ENCODE measurements at regions not wholly inside any gene's neighbourhood (a gene's known extent, or its start where the extent isn't known, plus 50 kb on each side); places are given as distances from the start of the nearest gene placed in this dataset.

- H3K4me1 ChIP-seq (ENCODE audit: insufficient read depth, low read length) = no peaks in the 10 kb centered on the region
- intact Hi-C loops (cut with DNase I, micrococcal nuclease) = no loop called here
- TF ChIP-seq CTCF (IDR thresholded peaks at IDR 0.05) = no peak
- H3K36me3 ChIP-seq (ENCODE audit: insufficient read depth, low read length) = no peaks in the 10 kb centered on the region
- ChIA-PET CTCF (no interaction called here), POLR2A (no interaction called here)
- DNase-seq (no peak), ATAC-seq (ENCODE audit: poor library complexity) (no peak)
- no peaks in the 10 kb centered on the region for H3K4me1 Mint-ChIP-seq (ENCODE audit: low read depth)
- peaks cover 11% of the 10 kb centered on the region for H3K9me3 Mint-ChIP-seq
- H3K4me3 Mint-ChIP-seq = no peak overlapping the region
- no peaks in the 10 kb centered on the region for H3K27me3 Mint-ChIP-seq
- no peak overlapping the region for H3K4me3 ChIP-seq (ENCODE audit: low read length)
- no peak overlapping the region for H3K27ac Mint-ChIP-seq
- H3K27me3 ChIP-seq (ENCODE audit: control insufficient read depth in 1 of 2, insufficient read depth in 2 of 2, low read length in 2 of 2) = no peaks in the 10 kb centered on the region
- H3K36me3 Mint-ChIP-seq (ENCODE audit: low read depth) = no peaks in the 10 kb centered on the region
- no peak overlapping the region for H3K27ac ChIP-seq (ENCODE audit: low read depth in 1 of 2, low read length in 2 of 2)
- peaks cover 0 to 3% of the 10 kb centered on the region in 2 experiments for H3K9me3 ChIP-seq (ENCODE audit: control insufficient read depth in 1 of 2, insufficient read depth in 1 of 2, low read length in 2 of 2)
Observed at GRCh38 chr4:104117776-104118175, 376.9 kb downstream of the CXXC4 start.

- ChIA-PET POLR2A (no interaction called here), CTCF (no interaction called here)
- no peaks in the 10 kb centered on the region for H3K36me3 ChIP-seq (ENCODE audit: insufficient read depth, low read length)
- no peak overlapping the region for H3K4me3 ChIP-seq (ENCODE audit: low read length)
- H3K4me1 ChIP-seq (ENCODE audit: insufficient read depth, low read length) = no peaks in the 10 kb centered on the region
- H3K4me3 Mint-ChIP-seq = no peak overlapping the region
- no peaks in the 10 kb centered on the region for H3K36me3 Mint-ChIP-seq (ENCODE audit: low read depth)
- H3K9me3 ChIP-seq (ENCODE audit: control insufficient read depth in 1 of 2, insufficient read depth in 1 of 2, low read length in 2 of 2) = peaks cover 0 to 3% of the 10 kb centered on the region in 2 experiments
- ATAC-seq (ENCODE audit: poor library complexity) (no peak), DNase-seq (no peak)
- H3K27me3 Mint-ChIP-seq = no peaks in the 10 kb centered on the region
- H3K27me3 ChIP-seq (ENCODE audit: control insufficient read depth in 1 of 2, insufficient read depth in 2 of 2, low read length in 2 of 2) = no peaks in the 10 kb centered on the region
- no peak overlapping the region for H3K27ac Mint-ChIP-seq
- H3K27ac ChIP-seq (ENCODE audit: low read depth in 1 of 2, low read length in 2 of 2) = no peak overlapping the region
- intact Hi-C loops (cut with DNase I, micrococcal nuclease) = no loop called here
- peaks cover 14% of the 10 kb centered on the region for H3K9me3 Mint-ChIP-seq
- no peak for TF ChIP-seq CTCF (IDR thresholded peaks at IDR 0.05)
- no peaks in the 10 kb centered on the region for H3K4me1 Mint-ChIP-seq (ENCODE audit: low read depth)
Observed at GRCh38 chr4:104113850-104114249, 380.8 kb downstream of the CXXC4 start.

GRCh38 chr4:104099141-104099540, 379.4 kb upstream of the TACR3 start:
- no peak overlapping the region for H3K27ac Mint-ChIP-seq
- ChIA-PET POLR2A (no interaction called here), CTCF (no interaction called here)
- Histone ChIP-seq H3K9me3 (ENCODE audit: control insufficient read depth in 1 of 2, insufficient read depth in 1 of 2, low read length in 2 of 2) (no peaks in the 10 kb centered on the region), H3K27me3 (ENCODE audit: control insufficient read depth in 1 of 2, insufficient read depth in 2 of 2, low read length in 2 of 2) (no peaks in the 10 kb centered on the region), H3K36me3 (ENCODE audit: insufficient read depth, low read length) (no peaks in the 10 kb centered on the region), H3K27ac (ENCODE audit: low read depth in 1 of 2, low read length in 2 of 2) (no peak overlapping the region), H3K4me3 (ENCODE audit: low read length) (no peak overlapping the region), H3K4me1 (ENCODE audit: insufficient read depth, low read length) (no peaks in the 10 kb centered on the region)
- peaks cover 30% of the 10 kb centered on the region for H3K9me3 Mint-ChIP-seq
- H3K36me3 Mint-ChIP-seq (ENCODE audit: low read depth) = no peaks in the 10 kb centered on the region
- no peak for TF ChIP-seq CTCF (IDR thresholded peaks at IDR 0.05)
- ATAC-seq (ENCODE audit: poor library complexity) (no peak), DNase-seq (no peak)
- no peaks in the 10 kb centered on the region for H3K27me3 Mint-ChIP-seq
- intact Hi-C loops (cut with DNase I, micrococcal nuclease) = no loop called here
- no peak overlapping the region for H3K4me3 Mint-ChIP-seq
- H3K4me1 Mint-ChIP-seq (ENCODE audit: low read depth) = no peaks in the 10 kb centered on the region

All from CD4-positive, alpha-beta T cell (primary cell).